ENCODE measurements at regions not wholly inside any gene's neighbourhood (a gene's known extent, or its start where the extent isn't known, plus 50 kb on each side); places are given as distances from the start of the nearest gene placed in this dataset.
"Not testable (repeated sequence)": the region's sequence is repeated elsewhere in the genome, so short reads cannot be mapped to it uniquely, and the experiment has no call there.

DNA sequence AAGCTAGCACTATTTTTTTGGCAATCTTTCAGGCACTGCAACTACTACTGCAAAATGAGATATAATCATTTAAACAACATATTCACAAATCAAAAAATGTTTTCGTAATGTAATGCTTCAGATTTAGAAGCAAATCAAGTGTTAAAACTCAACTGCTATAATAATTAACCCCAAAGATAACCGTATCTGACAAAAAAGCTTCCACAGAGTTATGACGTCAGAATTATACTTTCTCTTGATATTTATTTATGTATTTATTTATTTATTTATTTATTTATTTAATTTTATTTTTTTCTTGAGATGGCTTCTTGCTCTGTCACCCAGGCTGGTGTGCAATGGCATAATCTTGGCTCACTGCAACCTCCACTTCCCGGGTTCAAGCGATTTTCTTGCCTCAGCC, 341.1 kb upstream of the DEFB115 start:
- H3K27me3 ChIP-seq (ENCODE audit: control insufficient read depth, insufficient read depth, low read length, poor library complexity, severe bottlenecking); DNase-seq; H3K9me3 ChIP-seq (ENCODE audit: control insufficient read depth, low read length); H3K9ac ChIP-seq (ENCODE audit: extremely low read depth, low read length, poor library complexity, severe bottlenecking); H3K4me3 ChIP-seq (ENCODE audit: low read length); H3K4me1 ChIP-seq (ENCODE audit: control insufficient read depth, insufficient read depth, low read length); H3K27ac Mint-ChIP-seq; H3K4me3 Mint-ChIP-seq; H3K27ac ChIP-seq (ENCODE audit: low read depth, low read length); H3K36me3 Mint-ChIP-seq (ENCODE audit: low read depth); H3K27me3 Mint-ChIP-seq (ENCODE audit: insufficient read depth); H3K36me3 ChIP-seq (ENCODE audit: control insufficient read depth, insufficient read depth, low read length): not testable (repeated sequence)
- H3K4me1 Mint-ChIP-seq, result peaks cover 17% of the 10 kb centered on the region
- 79 to 90% methylated on average over 2 to 3 of the region's 5 CpGs for WGBS, 2 experiments (ENCODE audit: insufficient coverage in 1 of 2, insufficient read length in 1 of 2)
- H3K9me3 Mint-ChIP-seq, result peaks cover 59% of the 10 kb centered on the region

DNA sequence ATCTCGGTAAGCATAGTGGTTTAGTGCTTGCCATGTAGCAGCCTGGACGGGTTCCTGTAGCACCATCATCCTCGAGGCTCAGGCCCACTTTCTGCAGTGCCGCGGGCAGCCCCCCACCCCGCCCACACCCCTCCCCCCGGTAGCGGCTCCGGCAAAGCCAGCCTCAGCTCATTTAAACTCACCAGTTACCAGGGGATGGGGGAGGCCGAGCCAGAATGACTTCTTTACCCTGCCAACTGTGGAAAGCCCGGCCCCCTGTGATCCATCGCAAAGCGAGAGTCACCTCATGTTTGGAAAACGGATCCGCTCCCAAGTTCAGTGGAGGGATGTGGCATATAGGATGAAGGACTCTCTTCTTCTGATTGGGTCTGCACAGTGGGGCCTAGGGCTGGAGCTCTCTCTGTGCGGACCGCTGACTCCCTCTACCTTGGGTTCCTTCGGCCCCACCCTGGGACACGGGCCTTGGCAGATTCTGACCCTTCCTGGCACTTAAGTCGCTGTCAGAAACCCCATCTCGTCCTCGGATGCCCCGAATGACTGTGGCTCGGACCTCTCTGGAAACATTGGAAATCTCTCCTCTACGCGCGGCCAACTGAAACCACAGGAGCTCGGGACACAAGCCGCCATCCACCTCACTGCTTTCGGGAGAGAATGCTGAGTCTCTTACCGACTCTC, 337.8 kb upstream of the DEFB115 start:
- Histone ChIP-seq H3K27ac (ENCODE audit: low read depth, low read length) (no peak overlapping the region), H3K27me3 (ENCODE audit: control insufficient read depth, insufficient read depth, low read length, poor library complexity, severe bottlenecking) (no peaks in the 10 kb centered on the region), H3K9me3 (ENCODE audit: control insufficient read depth, low read length) (peaks cover 7% of the 10 kb centered on the region), H3K4me1 (ENCODE audit: control insufficient read depth, insufficient read depth, low read length) (no peaks in the 10 kb centered on the region), H3K9ac (ENCODE audit: extremely low read depth, low read length, poor library complexity, severe bottlenecking) (no peak overlapping the region), H3K36me3 (ENCODE audit: control insufficient read depth, insufficient read depth, low read length) (no peaks in the 10 kb centered on the region), H3K4me3 (ENCODE audit: low read length) (no peak overlapping the region)
- TF ChIP-seq, protein P1, sequence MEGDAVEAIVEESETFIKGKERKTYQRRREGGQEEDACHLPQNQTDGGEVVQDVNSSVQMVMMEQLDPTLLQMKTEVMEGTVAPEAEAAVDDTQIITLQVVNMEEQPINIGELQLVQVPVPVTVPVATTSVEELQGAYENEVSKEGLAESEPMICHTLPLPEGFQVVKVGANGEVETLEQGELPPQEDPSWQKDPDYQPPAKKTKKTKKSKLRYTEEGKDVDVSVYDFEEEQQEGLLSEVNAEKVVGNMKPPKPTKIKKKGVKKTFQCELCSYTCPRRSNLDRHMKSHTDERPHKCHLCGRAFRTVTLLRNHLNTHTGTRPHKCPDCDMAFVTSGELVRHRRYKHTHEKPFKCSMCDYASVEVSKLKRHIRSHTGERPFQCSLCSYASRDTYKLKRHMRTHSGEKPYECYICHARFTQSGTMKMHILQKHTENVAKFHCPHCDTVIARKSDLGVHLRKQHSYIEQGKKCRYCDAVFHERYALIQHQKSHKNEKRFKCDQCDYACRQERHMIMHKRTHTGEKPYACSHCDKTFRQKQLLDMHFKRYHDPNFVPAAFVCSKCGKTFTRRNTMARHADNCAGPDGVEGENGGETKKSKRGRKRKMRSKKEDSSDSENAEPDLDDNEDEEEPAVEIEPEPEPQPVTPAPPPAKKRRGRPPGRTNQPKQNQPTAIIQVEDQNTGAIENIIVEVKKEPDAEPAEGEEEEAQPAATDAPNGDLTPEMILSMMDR (conservative IDR thresholded peaks at IDR 0.05), result no peak
- H3K9me3 Mint-ChIP-seq, result peaks cover 53% of the 10 kb centered on the region
- 90 to 95% methylated on average over 17 to 31 of the region's 31 CpGs for WGBS, 2 experiments (ENCODE audit: insufficient coverage in 1 of 2, insufficient read length in 1 of 2)
- H3K4me3 Mint-ChIP-seq, result no peak overlapping the region
- H3K27me3 Mint-ChIP-seq (ENCODE audit: insufficient read depth), result no peaks in the 10 kb centered on the region
- no peak for DNase-seq
- H3K27ac Mint-ChIP-seq, result no peak overlapping the region
- no peaks in the 10 kb centered on the region for H3K4me1 Mint-ChIP-seq
- peaks cover 3% of the 10 kb centered on the region for H3K36me3 Mint-ChIP-seq (ENCODE audit: low read depth)

DNA sequence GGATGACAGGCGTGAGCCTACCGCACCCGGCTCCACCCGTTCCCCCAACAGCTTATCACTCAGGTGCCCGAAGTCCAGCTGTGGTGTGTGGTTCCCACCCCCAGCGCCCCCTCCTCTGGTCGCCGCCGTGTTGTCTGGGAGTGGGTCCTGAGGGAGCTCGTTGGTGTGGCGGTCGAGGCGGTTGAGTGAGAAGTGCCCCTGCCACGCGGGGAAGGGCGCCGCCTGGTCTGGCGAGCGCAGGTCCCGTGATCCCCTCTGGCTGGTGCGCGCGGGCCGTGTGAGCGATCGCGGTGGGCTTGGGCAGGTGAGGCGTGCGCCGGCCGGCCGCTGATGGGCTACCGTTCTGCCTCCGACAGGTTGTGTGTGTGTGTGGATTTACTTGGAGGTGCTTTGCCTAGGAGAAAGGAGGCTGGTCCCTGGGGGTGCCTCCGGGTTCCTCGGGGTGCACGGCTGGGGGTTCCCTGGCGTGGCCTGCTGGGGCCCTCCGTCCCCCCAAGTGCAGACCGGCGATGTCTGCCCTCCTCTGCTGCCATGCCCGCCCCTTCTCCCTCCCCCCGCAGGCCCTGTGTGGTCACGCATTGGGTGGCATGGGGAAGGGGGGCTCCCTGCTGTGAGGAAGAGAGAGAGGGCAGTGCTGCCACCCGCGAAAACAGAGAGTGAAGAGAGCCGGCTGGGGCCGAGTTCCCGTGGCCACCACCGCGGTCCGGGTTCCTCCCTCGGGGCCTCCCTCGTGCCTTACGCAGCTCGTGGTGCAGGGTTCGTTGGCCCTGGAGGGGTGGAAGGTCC, 336.0 kb upstream of the DEFB115 start:
- Histone ChIP-seq H3K27ac (ENCODE audit: low read depth, low read length) (no peak overlapping the region), H3K4me3 (ENCODE audit: low read length) (no peak overlapping the region), H3K36me3 (ENCODE audit: control insufficient read depth, insufficient read depth, low read length) (no peaks in the 10 kb centered on the region), H3K27me3 (ENCODE audit: control insufficient read depth, insufficient read depth, low read length, poor library complexity, severe bottlenecking) (no peaks in the 10 kb centered on the region), H3K4me1 (ENCODE audit: control insufficient read depth, insufficient read depth, low read length) (no peaks in the 10 kb centered on the region), H3K9me3 (ENCODE audit: control insufficient read depth, low read length) (peaks cover 21% of the 10 kb centered on the region), H3K9ac (ENCODE audit: extremely low read depth, low read length, poor library complexity, severe bottlenecking) (no peak overlapping the region)
- 95 to 98% methylated on average over 15 to 56 of the region's 57 CpGs for WGBS, 2 experiments (ENCODE audit: insufficient coverage in 1 of 2, insufficient read length in 1 of 2)
- Mint-ChIP-seq H3K9me3 (peaks cover 65% of the 10 kb centered on the region), H3K4me3 (no peak overlapping the region), H3K4me1 (no peaks in the 10 kb centered on the region), H3K27ac (no peak overlapping the region), H3K36me3 (ENCODE audit: low read depth) (peaks cover 3% of the 10 kb centered on the region), H3K27me3 (ENCODE audit: insufficient read depth) (no peaks in the 10 kb centered on the region)
- TF ChIP-seq, protein P1 (conservative IDR thresholded peaks at IDR 0.05), result no peak
- no peak for DNase-seq
